Adipocyte (in vitro differentiated cells): ENCODE measurements at regions not wholly inside any gene's neighbourhood (a gene's known extent, or its start where the extent isn't known, plus 50 kb on each side); places are given as distances from the start of the nearest gene placed in this dataset.

Experiments used
- DNase-seq: peaks from one replicate; pipeline ENCODE4 v3.0.0-alpha.2; 2015; ENCODE audit warnings: low read depth
- H3K27me3 ChIP-seq: replicated peaks from 2 replicates; pipeline ENCODE4 v1.7.0; 2013; ENCODE audit warnings: mild to moderate bottlenecking, low read length, moderate library complexity; ENCODE audit not compliant: control insufficient read depth, insufficient read depth
- H3K36me3 ChIP-seq: 2 replicates; pipeline ENCODE4 v1.7.0; 2013; ENCODE audit warnings: low read length, mild to moderate bottlenecking, moderate library complexity; ENCODE audit not compliant: control insufficient read depth, insufficient read depth, severe bottlenecking
- H3K4me1 ChIP-seq: 2 replicates; pipeline ENCODE4 v1.7.0; 2013; ENCODE audit warnings: mild to moderate bottlenecking, low read length, moderate library complexity; ENCODE audit not compliant: control insufficient read depth, insufficient read depth
- H3K4me3 ChIP-seq: 2 replicates; pipeline ENCODE4 v1.7.0; 2013; ENCODE audit warnings: mild to moderate bottlenecking, low read length, moderate library complexity
- H3K9ac ChIP-seq: 2 replicates; pipeline ENCODE4 v1.7.0; 2013; ENCODE audit warnings: mild to moderate bottlenecking, low read length, moderate library complexity
- H3K9me3 ChIP-seq: 2 replicates; pipeline ENCODE4 v1.7.0; 2013; ENCODE audit warnings: mild to moderate bottlenecking, low read length, moderate library complexity; ENCODE audit not compliant: control insufficient read depth

DNA sequence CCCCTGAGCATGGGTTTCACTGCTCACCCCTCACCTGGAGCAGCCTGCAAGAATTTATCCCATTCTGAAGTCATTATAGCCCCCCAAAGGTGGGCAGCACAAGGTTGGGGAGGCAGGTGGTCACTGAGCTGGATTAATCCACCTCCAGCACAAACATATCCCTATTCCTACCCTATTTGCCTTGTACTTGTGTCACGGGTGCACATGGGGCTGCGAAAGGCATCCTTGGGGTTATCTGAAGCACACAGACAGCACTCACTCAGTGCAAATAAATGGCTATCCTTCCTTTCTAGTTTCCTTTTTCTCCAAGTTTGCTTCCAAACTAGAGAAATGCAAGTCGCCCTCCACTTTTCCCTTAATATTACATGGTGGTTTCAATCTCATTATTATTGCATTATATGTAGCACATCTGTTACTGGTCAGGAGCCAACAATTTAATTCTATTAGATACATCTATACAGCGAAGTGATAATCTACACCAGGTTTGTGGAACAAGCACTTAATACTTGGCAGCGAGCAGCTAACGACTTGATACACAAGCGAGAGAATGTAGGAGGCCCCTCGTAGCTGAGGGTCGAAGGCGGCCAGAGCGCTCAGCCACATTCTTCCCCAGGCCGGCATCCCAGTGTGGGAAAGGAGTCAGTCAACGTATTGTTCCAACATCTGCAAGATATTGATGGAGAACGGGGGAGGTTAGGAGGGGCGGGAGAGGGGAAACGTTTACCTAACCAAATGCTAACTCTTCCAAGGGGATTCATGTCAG, 121.3 kb upstream of the HABP2 start:
- H3K36me3 ChIP-seq = no peaks in the 10 kb centered on the region
- H3K4me3 ChIP-seq = no peak overlapping the region
- H3K9ac ChIP-seq = no peak overlapping the region
- H3K9me3 ChIP-seq = peaks cover 6% of the 10 kb centered on the region
- H3K27me3 ChIP-seq = peaks cover 5% of the 10 kb centered on the region
- no peak for DNase-seq
- peaks cover 9% of the 10 kb centered on the region for H3K4me1 ChIP-seq

DNA sequence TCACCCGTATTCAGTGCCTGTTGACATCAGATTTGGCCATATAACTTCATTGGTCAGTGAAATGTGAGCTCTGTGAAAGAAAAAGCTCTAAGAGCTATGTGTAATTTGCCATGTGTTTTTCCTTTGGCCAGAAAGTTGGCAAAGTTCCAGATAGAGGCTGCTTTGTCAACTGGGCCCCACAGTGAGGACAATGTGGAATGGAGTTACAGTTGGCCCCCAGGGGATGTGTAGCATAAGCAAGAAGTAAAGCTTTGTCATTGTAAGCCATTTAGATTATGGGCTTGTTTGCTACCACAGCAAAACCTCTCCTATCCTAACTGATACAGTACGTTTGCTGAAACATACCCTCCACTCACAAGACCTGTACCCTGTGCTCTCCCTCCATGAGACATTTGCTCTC, 119.1 kb upstream of the HABP2 start:
- peaks cover 26% of the 10 kb centered on the region for H3K4me1 ChIP-seq
- no peak for DNase-seq

DNA sequence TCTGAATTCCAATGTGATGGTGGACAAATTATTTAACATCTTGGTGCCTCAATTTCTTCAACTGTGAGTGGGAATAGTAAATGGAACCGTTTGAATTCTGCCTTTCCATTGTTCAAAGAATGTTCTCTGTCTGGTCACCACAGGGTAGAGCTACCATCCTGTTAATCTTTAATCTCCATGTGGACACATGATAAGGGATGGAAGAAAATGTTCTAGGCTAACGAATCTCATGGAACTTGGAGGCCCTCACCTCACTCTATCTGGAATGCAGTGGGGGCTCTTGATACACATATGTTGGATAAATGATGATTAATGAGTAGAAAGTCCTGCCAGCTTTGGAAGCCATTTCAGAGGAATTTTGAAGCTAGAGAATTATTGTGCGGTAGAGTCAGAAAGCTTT, 118.5 kb upstream of the HABP2 start:
- no peak for DNase-seq
- H3K4me3 ChIP-seq = no peak overlapping the region
- peaks cover 32% of the 10 kb centered on the region for H3K4me1 ChIP-seq
- H3K9ac ChIP-seq = no peak overlapping the region
- peaks cover 6% of the 10 kb centered on the region for H3K9me3 ChIP-seq
- no peaks in the 10 kb centered on the region for H3K36me3 ChIP-seq
- H3K27me3 ChIP-seq = no peaks in the 10 kb centered on the region

More for the DNA sequence above, 119.1 kb upstream of the HABP2 start:
- H3K9me3 ChIP-seq = peaks cover 6% of the 10 kb centered on the region
- H3K4me3 ChIP-seq = no peak overlapping the region
- H3K27me3 ChIP-seq = peaks cover 2% of the 10 kb centered on the region
- no peaks in the 10 kb centered on the region for H3K36me3 ChIP-seq
- H3K9ac ChIP-seq = no peak overlapping the region

DNA sequence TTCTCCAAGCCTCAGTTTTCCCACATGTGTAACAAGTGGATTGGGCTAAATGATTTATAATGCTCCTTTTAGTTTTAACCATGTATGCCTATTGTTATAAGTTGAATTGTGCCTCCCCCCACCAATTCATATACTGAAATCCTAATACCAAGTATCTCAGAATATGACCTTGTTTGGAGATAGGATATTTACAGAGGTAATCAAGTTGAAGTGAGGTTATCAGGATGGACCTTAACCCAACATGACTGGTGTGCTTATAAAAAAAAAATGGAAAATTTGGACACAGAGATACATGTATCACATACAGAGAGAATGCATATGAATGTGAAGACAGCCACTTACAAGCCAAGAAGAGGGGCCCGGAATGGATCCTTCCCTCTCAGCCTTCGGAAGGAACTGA, 117.9 kb upstream of the HABP2 start:
- H3K36me3 ChIP-seq = no peaks in the 10 kb centered on the region
- no peak for DNase-seq

DNA sequence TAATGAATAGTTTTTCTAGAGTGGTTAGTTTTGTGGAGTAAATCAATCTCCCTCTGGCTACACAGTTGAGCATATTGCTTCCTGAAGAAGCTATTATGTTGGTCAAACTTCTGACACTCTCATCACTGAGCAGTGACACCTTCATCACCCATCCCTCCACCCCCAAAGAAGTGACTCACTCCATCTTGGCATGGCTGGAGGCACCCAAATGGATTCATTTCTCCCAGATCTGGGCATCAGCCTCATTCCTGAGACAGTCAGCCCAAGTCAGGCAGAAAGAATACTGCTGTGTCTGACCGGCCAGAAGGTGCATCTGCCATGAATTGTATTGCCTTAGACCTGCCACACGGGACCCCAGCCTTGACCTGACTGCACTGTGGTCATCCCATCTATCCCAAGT, 117.0 kb upstream of the HABP2 start:
- H3K9me3 ChIP-seq = peaks cover 1% of the 10 kb centered on the region
- H3K36me3 ChIP-seq = no peaks in the 10 kb centered on the region
- no peak overlapping the region for H3K9ac ChIP-seq
- peaks cover 32% of the 10 kb centered on the region for H3K4me1 ChIP-seq
- DNase-seq = no peak
- no peak overlapping the region for H3K4me3 ChIP-seq
- H3K27me3 ChIP-seq = no peaks in the 10 kb centered on the region

More for the DNA sequence above, 117.9 kb upstream of the HABP2 start:
- no peaks in the 10 kb centered on the region for H3K27me3 ChIP-seq
- H3K4me1 ChIP-seq = peaks cover 32% of the 10 kb centered on the region
- H3K9ac ChIP-seq = no peak overlapping the region
- no peak overlapping the region for H3K4me3 ChIP-seq
- H3K9me3 ChIP-seq = peaks cover 6% of the 10 kb centered on the region

DNA sequence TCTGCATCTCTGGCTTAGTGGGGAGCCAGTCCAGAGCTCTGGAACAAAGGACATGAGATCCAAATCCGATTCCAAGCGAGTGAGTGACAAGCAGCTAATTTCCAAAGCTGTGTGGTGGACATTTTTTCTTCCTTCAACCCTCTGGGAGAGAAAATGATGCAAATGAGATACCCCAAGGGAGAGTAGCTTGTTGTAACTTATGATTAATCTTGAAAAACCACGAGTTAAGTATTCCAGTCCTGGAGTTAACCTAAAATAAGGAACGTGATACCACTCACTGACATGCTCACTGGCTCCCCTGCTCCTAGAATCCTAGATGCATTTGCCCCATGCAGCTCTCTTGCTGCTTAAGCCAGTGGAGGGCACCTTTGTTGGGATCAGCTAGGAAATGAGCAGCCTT, 116.0 kb upstream of the HABP2 start:
- H3K27me3 ChIP-seq = no peaks in the 10 kb centered on the region
- H3K4me1 ChIP-seq = peaks cover 32% of the 10 kb centered on the region
- no peaks in the 10 kb centered on the region for H3K36me3 ChIP-seq
- no peak overlapping the region for H3K9ac ChIP-seq
- no peaks in the 10 kb centered on the region for H3K9me3 ChIP-seq
- no peak overlapping the region for H3K4me3 ChIP-seq
- DNase-seq = no peak

DNA sequence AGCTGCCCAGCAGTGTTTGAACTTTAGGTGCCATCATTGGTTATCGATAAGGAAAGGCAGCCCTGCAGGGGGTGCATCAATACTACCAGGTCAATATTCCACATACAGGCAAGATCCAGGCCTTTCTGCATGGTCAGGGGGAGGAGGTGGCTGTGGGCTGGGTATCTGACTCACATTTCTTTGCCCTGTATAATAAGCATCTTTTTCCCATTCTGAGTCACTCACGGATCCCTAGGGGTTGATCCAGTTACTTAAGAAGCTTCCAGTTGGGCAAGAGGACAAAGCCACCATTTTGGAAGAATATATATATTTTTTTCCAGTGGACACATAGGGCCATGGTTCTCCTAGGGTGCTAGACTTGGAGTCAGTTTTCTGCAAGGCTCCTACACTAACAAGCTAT, 114.2 kb upstream of the HABP2 start:
- peaks cover 32% of the 10 kb centered on the region for H3K4me1 ChIP-seq
- no peaks in the 10 kb centered on the region for H3K9me3 ChIP-seq
- no peak overlapping the region for H3K9ac ChIP-seq
- peak; percentile 40 for DNase-seq
- H3K4me3 ChIP-seq = no peak overlapping the region
- no peaks in the 10 kb centered on the region for H3K36me3 ChIP-seq
- H3K27me3 ChIP-seq = no peaks in the 10 kb centered on the region

DNA sequence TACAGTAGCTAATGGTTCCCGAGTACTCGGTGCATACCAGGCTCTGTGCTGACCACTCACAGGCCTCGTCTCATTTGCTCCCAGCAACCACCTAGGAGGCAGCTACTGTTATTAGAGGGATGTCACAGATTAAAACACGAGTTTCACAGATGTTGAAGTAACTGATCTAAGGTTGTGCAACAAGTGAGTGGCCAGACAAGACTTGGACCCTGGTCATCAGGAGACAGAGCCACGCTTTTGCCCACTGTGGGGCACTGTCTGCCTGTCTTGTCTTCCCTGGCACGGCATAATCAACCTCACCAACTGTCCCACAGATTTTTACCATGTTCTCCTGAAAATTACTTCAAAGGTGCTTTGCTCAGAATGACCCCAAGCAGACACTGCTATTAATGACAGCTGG, 111.6 kb upstream of the HABP2 start:
- no peak overlapping the region for H3K4me3 ChIP-seq
- no peaks in the 10 kb centered on the region for H3K27me3 ChIP-seq
- H3K9me3 ChIP-seq = no peaks in the 10 kb centered on the region
- no peak overlapping the region for H3K9ac ChIP-seq
- DNase-seq = peak; percentile 39
- peaks cover 26% of the 10 kb centered on the region for H3K4me1 ChIP-seq
- no peaks in the 10 kb centered on the region for H3K36me3 ChIP-seq

DNA sequence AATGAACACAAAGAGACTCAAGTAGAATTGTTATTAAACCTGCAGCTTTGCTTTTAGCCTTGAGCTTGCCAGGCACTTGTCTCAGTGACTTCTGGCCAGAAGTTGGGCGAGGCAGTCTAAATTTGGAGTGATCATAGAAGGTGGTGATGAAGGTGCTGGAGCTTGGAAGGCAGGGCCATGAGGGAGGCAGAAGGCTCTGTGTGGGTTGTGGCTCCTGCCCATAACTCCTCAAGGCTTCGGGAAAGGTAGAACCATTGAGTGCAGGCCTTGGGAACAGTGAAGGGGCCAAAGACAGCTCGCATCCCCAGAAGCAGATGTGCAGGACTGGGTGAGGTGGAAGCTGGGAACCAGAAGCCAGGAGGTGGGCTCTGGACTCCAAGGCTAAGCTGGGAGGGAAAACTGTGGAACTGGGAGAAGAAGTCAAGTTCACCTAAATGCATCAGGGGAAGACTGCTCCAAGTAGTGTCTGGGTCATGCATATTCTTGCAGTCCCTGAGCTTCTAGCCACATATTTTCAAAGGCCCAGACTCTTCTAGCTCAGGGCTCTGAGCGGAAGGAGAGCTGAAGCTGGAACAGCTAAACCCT, 111.1 kb upstream of the HABP2 start:
- no peak for DNase-seq
- Histone ChIP-seq H3K9me3 (no peaks in the 10 kb centered on the region), H3K4me1 (peaks cover 21% of the 10 kb centered on the region), H3K9ac (no peak overlapping the region), H3K27me3 (no peaks in the 10 kb centered on the region), H3K36me3 (no peaks in the 10 kb centered on the region), H3K4me3 (no peak overlapping the region)

DNA sequence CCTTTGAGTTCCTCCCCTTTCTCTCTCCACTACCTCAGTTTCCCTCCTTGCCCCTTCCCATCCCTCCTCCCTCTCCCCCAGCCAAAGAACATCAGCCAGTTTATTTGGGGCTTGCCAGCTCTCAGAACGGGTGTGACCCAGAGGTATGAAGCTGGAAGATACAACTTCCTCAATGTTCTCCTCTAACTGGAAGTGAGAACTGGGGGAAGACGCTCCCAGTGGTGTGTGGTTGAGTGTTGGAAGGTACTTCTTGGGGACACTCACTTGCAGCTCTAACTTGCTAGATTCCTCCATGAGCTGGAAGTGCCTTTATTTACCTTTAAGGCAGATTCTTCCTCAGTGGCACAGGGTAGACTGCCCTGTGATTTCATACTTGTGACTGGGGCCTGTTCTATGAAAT, 110.5 kb upstream of the HABP2 start:
- DNase-seq = no peak
- Histone ChIP-seq H3K27me3 (no peaks in the 10 kb centered on the region), H3K9me3 (no peaks in the 10 kb centered on the region), H3K4me1 (peaks cover 15% of the 10 kb centered on the region), H3K9ac (no peak overlapping the region), H3K4me3 (no peak overlapping the region), H3K36me3 (no peaks in the 10 kb centered on the region)

DNA sequence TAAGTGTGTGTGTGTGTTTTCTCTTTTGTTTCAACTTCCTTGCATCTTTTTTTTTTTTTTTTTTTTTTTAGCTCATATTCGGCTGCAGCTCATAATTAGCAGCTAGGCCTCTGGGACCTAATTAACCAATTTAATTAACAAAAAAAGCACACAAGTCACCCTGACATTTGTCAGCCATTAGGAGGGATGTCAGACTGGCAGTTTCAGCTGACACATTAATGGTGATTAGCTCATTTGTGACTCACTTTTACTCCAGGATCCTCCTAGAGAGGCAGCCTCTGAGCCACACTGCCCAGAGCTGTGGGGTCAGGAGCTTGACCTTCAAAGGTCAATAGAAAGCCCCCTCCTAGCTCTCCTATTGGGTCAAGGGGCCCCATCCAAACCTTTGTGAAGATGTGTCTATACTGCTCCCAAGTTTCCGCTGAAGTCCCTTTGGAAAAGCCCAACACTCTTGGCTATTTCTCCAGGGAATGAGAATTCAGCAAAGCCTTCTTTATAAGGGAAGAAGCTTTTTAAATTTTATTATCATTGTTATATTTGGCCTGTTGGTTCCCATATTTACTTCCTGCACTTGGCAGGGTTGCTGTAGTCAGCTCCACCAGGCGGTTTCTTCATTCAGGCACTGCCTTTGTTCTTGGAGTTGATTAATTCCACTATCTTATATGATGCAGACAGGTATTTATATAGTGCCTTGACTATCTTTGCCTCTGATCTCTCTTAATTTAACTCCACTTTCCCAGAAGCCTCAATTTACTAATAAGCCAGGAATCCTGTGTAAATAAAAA, 109.5 kb upstream of the HABP2 start:
- no peak overlapping the region for H3K4me3 ChIP-seq
- no peak for DNase-seq
- no peaks in the 10 kb centered on the region for H3K27me3 ChIP-seq
- H3K9ac ChIP-seq = no peak overlapping the region
- no peaks in the 10 kb centered on the region for H3K9me3 ChIP-seq
- H3K36me3 ChIP-seq = no peaks in the 10 kb centered on the region
- peaks cover 9% of the 10 kb centered on the region for H3K4me1 ChIP-seq
